Stimulated activated naive CD8-positive, alpha-beta T cell treated with anti-CD3 and anti-CD28 coated beads, Interleukin-15, Interleukin-2, amounts not matched to agents 100 ng/mL and 50 ng/mL, for 24 hours (primary cell): ENCODE measurements at regions not wholly inside any gene's neighbourhood (a gene's known extent, or its start where the extent isn't known, plus 50 kb on each side); places are given as distances from the start of the nearest gene placed in this dataset.

Experiments
- H3K27ac Mint-ChIP-seq: one replicate; pipeline ENCODE4 v1.8.0; 2021; ENCODE audit warnings: mild to moderate bottlenecking, mixed read lengths
- H3K27me3 Mint-ChIP-seq: one replicate; pipeline ENCODE4 v1.8.0; 2021; ENCODE audit warnings: mixed read lengths
- H3K36me3 Mint-ChIP-seq: one replicate; pipeline ENCODE4 v1.8.0; 2021; ENCODE audit warnings: low read depth, mixed read lengths
- H3K4me1 Mint-ChIP-seq: one replicate; pipeline ENCODE4 v1.8.0; 2021; ENCODE audit warnings: low read depth, mixed read lengths
- H3K4me3 Mint-ChIP-seq: one replicate; pipeline ENCODE4 v1.8.0; 2021; ENCODE audit warnings: mild to moderate bottlenecking, mixed read lengths
- H3K9me3 Mint-ChIP-seq: one replicate; pipeline ENCODE4 v1.8.0; 2021; ENCODE audit warnings: mixed read lengths

- no peaks in the 10 kb centered on the region for H3K9me3 Mint-ChIP-seq
- no peak overlapping the region for H3K27ac Mint-ChIP-seq
- H3K4me1 Mint-ChIP-seq = no peaks in the 10 kb centered on the region
- no peaks in the 10 kb centered on the region for H3K36me3 Mint-ChIP-seq
- H3K4me3 Mint-ChIP-seq = no peak overlapping the region
- H3K27me3 Mint-ChIP-seq = no peaks in the 10 kb centered on the region
Observed at GRCh38 chr18:79612291-79613108, 67.1 kb upstream of the CTDP1 start.

GRCh38 chr18:79613186-79613931 is 66.2 kb upstream of the CTDP1 start:
- Mint-ChIP-seq H3K27ac (no peak overlapping the region), H3K27me3 (no peaks in the 10 kb centered on the region), H3K9me3 (no peaks in the 10 kb centered on the region), H3K4me3 (no peak overlapping the region), H3K36me3 (no peaks in the 10 kb centered on the region), H3K4me1 (no peaks in the 10 kb centered on the region)

- Mint-ChIP-seq H3K9me3 (no peaks in the 10 kb centered on the region), H3K27me3 (no peaks in the 10 kb centered on the region), H3K27ac (no peak overlapping the region), H3K4me3 (no peak overlapping the region), H3K36me3 (no peaks in the 10 kb centered on the region), H3K4me1 (no peaks in the 10 kb centered on the region)
Observed at GRCh38 chr18:79614211-79614955, 65.2 kb upstream of the CTDP1 start.

- H3K4me1 Mint-ChIP-seq = no peaks in the 10 kb centered on the region
- no peaks in the 10 kb centered on the region for H3K36me3 Mint-ChIP-seq
- no peak overlapping the region for H3K4me3 Mint-ChIP-seq
- H3K27ac Mint-ChIP-seq = no peak overlapping the region
- no peaks in the 10 kb centered on the region for H3K9me3 Mint-ChIP-seq
- no peaks in the 10 kb centered on the region for H3K27me3 Mint-ChIP-seq
Observed at GRCh38 chr18:79615091-79615490, 64.5 kb upstream of the CTDP1 start.

- Mint-ChIP-seq H3K27ac (no peak overlapping the region), H3K36me3 (no peaks in the 10 kb centered on the region), H3K9me3 (no peaks in the 10 kb centered on the region), H3K27me3 (no peaks in the 10 kb centered on the region), H3K4me3 (no peak overlapping the region), H3K4me1 (no peaks in the 10 kb centered on the region)
Observed at GRCh38 chr18:79615586-79615985, 64.0 kb upstream of the CTDP1 start.

- Mint-ChIP-seq H3K36me3 (no peaks in the 10 kb centered on the region), H3K4me3 (no peak overlapping the region), H3K4me1 (no peaks in the 10 kb centered on the region), H3K27ac (no peak overlapping the region), H3K27me3 (no peaks in the 10 kb centered on the region), H3K9me3 (no peaks in the 10 kb centered on the region)
Observed at GRCh38 chr18:79616651-79617510, 62.7 kb upstream of the CTDP1 start.

- Mint-ChIP-seq H3K9me3 (no peaks in the 10 kb centered on the region), H3K4me3 (no peak overlapping the region), H3K4me1 (no peaks in the 10 kb centered on the region), H3K27ac (no peak overlapping the region), H3K27me3 (no peaks in the 10 kb centered on the region), H3K36me3 (no peaks in the 10 kb centered on the region)
Observed at GRCh38 chr18:79617511-79618500, 61.8 kb upstream of the CTDP1 start.

GRCh38 chr18:79620576-79621165 is 58.9 kb upstream of the CTDP1 start:
- no peak overlapping the region for H3K4me3 Mint-ChIP-seq
- H3K4me1 Mint-ChIP-seq = peaks cover 18% of the 10 kb centered on the region
- no peaks in the 10 kb centered on the region for H3K36me3 Mint-ChIP-seq
- H3K27me3 Mint-ChIP-seq = peaks cover 4% of the 10 kb centered on the region
- no peaks in the 10 kb centered on the region for H3K9me3 Mint-ChIP-seq
- H3K27ac Mint-ChIP-seq = no peak overlapping the region

- Mint-ChIP-seq H3K36me3 (no peaks in the 10 kb centered on the region), H3K4me1 (peaks cover 19% of the 10 kb centered on the region), H3K27me3 (peaks cover 4% of the 10 kb centered on the region), H3K4me3 (no peak overlapping the region), H3K27ac (no peak overlapping the region), H3K9me3 (no peaks in the 10 kb centered on the region)
Observed at GRCh38 chr18:79621501-79621900, 58.1 kb upstream of the CTDP1 start.

- H3K4me1 Mint-ChIP-seq = peaks cover 19% of the 10 kb centered on the region
- H3K27ac Mint-ChIP-seq = no peak overlapping the region
- peaks cover 4% of the 10 kb centered on the region for H3K27me3 Mint-ChIP-seq
- no peak overlapping the region for H3K4me3 Mint-ChIP-seq
- H3K9me3 Mint-ChIP-seq = no peaks in the 10 kb centered on the region
- H3K36me3 Mint-ChIP-seq = no peaks in the 10 kb centered on the region
Observed at GRCh38 chr18:79622004-79622403, 57.6 kb upstream of the CTDP1 start.

DNA sequence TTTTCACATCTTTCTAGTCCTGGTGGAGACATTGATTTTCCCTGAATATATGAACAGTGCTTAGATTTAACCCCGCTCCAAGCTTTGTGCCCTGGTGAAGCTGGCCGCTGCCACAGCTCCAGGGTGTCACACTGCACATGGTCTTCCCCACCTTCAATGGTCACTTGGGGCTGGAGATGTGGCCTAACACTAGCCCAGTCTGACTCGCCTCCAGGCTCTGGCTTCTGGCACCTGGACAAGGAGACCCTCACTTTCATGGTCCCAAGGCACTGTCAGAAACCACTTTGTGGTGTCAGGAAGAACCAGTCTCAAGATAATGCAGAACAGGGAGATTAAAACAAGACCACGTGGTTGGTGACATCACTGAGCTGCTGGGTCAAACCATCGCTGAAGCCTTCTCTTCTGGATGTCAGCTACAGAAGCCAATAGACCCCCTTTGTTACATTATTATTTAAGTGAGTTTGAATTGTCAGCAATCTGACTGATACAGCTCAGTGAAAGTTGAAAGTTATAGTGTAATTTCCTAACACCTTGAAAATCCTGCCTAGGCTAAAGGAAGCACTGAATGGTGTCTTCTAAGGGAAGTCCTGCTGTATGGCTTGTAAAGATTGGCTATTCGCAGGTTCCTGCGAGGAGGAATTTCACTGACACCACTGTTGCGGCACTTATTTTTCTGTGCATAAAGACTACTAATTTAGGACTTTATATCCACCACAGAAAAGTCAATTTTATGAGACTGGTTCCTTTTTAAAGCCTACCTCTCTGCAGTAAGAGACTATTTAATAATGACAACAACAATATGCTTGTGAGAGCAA is 55.0 kb upstream of the CTDP1 start:
- no peak overlapping the region for H3K27ac Mint-ChIP-seq
- peaks cover 19% of the 10 kb centered on the region for H3K4me1 Mint-ChIP-seq
- H3K36me3 Mint-ChIP-seq = no peaks in the 10 kb centered on the region
- H3K9me3 Mint-ChIP-seq = no peaks in the 10 kb centered on the region
- peak overlapping the region; percentile 23 for H3K4me3 Mint-ChIP-seq
- peaks cover 4% of the 10 kb centered on the region for H3K27me3 Mint-ChIP-seq

DNA sequence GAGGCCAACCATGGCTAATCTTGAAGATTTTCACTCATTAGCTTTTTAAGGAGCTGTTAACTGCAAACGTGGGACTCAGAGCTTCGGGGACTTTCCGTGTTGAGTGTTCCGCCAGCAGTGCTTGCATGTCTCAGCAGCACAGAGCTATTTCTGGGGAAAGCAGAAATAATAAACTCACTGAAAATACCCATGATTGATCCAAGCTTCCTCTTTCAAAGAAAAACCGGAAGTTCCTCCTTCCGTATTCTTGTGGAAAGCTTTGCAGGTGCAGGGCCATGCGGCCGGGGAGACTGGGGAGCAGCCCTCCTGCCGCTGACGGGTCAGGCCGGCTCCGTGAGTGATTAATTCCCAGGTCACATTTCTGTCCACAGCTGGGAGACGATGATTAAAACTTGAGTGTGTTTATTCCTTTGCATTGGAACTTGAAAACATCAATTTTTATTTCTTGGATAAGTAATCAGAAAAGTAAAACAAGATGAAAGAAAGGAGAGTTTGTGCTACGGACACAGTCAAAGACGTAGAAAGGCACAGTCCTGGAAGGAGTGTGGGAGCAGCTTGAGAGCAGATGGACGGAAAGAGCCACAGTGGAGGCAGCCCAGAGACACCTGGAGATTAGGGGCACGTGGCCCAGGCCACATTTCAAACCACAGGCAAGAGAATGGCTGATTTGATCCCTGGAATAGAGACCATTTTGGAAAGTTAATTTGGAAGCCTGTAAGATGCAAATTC is 54.2 kb upstream of the CTDP1 start:
- H3K27ac Mint-ChIP-seq = peak overlapping the region; percentile 49
- H3K9me3 Mint-ChIP-seq = no peaks in the 10 kb centered on the region
- peak overlapping the region; percentile 23 for H3K4me3 Mint-ChIP-seq
- H3K4me1 Mint-ChIP-seq = peaks cover 19% of the 10 kb centered on the region
- H3K36me3 Mint-ChIP-seq = no peaks in the 10 kb centered on the region
- H3K27me3 Mint-ChIP-seq = peaks cover 4% of the 10 kb centered on the region
